Daoy (cell line): ENCODE measurements at regions not wholly inside any gene's neighbourhood (a gene's known extent, or its start where the extent isn't known, plus 50 kb on each side); places are given as distances from the start of the nearest gene placed in this dataset.
"Not testable (repeated sequence)": the region's sequence is repeated elsewhere in the genome, so short reads cannot be mapped to it uniquely, and the experiment has no call there.

Experiments used
- DNase-seq: peaks from one replicate; pipeline ENCODE4 v3.0.0-alpha.2; 2015; ENCODE audit warnings: low read depth

DNA sequence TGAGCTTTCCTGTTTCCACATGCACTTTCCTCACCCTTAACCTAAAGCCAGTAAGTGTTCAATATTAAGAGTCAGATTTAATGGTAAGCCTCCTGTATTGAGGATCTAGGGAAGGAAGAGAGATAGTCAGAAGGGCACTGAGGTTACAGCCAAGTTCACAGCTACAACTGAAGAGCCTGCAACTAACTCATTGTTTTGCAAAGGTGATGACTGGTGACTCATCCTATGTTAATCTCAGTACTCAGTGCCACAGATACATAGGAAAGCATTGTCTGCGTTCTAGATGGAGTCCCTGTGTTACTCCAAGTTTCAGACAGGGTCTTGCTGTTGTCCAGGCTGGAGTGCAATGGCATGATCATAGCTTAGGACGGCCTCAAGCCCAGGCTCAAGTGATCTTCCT, 157.0 kb upstream of the RBM19 start:
- DNase-seq = no peak

DNA sequence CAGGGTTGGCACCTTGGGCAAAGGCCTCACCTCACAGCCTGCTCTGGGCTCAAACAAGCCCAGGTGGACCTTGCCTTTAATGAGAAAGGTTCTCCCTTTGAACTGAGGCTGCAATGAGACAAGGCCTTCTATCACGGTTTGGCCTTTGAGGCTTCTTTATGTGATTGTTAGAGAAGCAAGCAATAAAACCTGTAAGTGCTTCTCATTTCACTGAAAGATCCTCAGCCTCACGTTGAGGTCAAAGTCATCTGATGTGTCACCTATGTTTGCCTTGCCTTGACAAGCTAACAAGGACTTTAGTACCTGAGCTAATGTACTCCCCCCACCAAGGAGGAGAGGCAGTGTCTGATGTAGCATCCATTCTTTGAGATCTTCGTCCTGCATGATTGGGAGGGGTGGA, 155.9 kb upstream of the RBM19 start:
- DNase-seq = no peak

DNA sequence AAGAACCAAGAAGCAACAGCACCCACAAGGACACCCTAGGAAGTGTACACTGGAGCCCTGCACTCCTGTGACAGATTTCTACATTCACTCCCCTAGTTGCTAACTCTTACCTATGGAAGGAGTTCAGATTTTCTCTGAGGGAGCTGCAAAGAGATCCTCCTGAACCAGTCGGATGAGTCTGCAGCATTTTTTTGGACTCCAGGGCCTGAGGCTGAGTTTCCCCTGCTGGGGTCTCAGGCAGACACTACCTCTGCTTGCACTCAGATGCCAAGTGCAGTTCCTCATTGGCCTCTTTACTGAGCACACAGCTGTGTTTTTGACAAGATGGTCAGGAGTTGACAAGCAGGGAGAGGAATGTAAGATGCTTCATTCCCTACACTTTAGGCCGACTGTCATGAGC, 153.2 kb upstream of the RBM19 start:
- no peak for DNase-seq

DNA sequence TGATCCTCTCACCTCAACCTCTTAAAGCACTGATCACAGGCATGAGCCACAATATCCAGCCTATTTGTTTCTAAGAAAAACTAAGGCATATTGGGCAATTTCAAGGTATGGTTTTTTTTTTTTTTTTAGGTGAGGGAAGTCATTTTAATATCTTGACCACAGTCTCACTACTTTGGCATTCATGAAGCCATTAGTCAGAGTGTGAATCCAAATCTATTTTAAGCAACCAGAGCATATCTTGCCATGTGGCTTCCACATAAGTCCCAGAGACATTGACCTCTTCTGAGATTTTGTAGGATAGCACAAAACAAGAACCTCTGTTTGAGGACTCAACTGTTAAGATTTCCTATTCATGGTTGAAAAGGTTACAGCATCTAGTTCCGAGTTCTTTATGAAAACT, 130.3 kb upstream of the RBM19 start:
- no peak for DNase-seq

DNA sequence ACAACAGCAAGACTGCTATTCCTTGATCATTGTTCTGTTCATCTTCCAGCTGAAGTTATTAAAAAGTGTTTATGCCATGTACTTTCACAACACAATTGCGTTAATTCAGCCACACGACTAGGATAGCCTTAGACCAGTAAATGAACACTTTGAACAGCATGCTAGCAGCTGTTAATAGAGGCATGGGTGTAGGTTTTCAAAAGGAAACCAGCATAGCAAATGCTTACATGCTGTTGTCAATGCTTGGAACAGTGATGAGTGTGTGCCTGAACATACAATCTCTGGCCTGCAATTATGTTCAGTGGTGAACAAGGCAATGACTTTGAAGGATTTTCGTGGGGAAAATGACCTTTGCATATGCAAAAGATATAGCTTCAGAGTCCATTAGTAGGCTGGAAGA, 127.4 kb upstream of the RBM19 start:
- DNase-seq = no peak

DNA sequence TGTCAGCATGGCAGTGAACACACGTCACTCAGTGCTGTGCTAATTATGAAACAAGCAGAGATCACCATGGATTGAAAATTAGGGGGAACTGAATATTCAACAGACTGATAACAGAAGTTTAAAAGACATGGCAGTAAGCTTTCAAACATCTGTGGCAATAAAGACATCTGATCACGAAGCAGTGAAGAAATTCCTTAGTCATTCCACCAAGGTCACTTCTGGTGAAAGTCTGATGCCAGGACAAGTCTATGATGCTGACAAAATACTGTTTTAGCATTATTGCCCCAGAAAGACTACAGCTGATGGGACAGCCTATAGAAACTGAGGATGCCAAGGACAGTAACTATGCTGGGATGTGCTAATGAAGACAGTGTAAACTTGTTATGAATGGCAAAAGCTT, 126.9 kb upstream of the RBM19 start:
- no peak for DNase-seq

DNA sequence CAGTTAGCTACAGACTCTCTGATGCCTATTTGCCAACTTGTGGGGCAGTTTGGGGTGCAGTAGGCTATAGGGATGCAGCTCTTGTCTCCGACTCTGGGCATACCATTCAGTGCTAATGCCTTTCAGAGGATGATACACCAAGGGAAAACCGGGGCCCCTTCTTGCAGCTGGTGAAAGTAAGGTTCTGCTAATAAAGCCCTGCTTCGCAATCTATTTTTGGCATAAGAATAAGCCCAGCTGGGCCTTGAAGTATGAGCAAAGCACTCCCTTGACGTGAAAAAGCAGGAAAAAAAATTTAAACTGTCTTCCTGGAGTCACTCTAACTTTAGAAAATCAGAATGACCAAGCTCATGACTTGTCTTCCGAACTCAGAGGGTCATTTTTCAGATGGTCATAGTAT, 124.1 kb upstream of the RBM19 start:
- no peak for DNase-seq

DNA sequence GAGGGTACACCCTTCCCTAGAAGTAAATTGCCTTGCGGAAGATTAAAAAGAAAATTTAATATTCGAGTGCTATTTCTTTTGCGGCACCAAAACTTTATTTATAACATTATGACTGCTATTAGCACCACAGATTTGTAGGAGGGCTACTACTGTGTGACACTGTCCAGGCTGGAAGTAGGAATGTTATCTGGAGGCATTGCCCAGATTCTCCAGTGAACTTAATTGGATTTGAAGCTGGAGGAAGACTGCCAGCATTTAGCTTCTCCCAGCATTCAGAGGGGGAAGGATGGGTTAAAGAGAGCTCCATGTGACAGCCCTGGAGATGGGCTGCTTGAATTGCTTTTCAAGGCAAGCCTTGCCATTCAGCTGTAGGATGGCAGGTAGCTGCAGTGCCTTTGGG, 107.0 kb upstream of the RBM19 start:
- DNase-seq = no peak

DNA sequence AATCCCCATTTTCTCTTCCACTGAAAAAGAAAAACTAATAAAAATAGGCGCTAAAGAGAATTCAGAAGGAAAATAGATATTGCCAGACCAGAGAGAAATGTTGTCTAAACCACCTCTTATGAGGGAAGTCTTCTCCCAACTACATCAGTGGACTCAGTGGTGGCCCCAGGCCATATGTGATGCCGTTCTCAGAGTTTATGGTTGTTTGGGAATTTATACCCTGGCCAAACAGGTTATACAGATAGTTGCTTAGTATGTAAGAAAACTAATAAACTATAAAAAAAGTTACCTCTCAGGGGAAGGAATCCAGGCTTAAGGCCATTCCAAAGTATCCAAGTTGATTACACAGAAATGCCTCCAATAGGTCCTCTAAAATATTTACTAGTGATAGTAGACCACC, 103.4 kb upstream of the RBM19 start:
- no peak for DNase-seq

DNA sequence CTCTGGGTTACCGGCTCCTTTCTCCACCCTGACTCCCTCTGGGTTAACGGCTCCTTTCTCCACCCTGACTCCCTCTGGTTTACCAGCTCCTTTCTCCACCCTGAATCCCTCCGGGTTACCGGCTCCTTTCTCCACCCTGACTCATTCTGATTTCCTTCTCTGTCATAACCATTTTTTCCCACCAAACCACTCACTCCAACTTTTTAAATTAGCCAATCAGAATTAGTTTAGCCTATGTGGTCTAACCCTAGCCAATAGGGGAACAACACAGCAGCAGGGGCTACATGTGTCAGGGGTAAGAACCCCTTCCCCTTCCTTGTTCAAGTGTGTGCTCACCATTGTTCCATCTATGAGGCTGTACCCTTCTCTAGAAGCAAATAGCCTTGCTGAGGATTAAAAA, 98.4 kb upstream of the RBM19 start:
- DNase-seq = peak; percentile 48

DNA sequence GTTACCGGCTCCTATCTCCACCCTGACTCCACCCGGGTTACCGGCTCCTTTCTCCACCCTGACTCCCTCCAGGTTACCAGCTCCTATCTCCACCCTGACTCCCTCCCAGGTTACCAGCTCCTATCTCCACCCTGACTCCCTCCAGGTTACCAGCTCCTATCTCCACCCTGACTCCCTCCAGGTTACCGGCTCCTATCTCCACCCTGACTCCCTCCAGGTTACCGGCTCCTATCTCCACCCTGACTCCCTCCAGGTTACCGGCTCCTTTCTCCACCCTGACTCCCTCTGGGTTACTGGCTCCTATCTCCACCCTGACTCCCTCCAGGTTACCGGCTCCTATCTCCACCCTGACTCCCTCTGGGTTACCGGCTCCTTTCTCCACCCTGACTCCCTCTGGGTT, 97.9 kb upstream of the RBM19 start:
- peak; percentile 31 for DNase-seq

DNA sequence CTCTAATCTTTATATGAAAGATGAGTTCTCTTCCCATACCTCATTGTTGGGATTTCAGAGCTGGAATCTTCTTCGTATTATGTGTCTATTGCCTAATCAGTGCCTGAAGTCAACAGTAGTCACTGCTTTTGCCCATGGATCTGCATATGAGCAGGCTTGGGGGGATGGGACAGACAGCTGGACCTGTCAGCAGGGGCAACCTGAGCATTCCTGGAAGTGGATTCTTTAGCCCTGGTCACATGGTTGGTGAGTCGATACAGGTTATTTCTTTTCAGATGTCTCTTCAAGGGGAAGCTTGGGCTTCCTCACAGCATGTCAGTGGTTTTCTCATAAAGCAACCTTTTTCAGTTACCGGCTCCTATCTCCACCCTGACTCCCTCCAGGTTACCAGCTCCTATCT, 97.3 kb upstream of the RBM19 start:
- DNase-seq = peak; percentile 12

DNA sequence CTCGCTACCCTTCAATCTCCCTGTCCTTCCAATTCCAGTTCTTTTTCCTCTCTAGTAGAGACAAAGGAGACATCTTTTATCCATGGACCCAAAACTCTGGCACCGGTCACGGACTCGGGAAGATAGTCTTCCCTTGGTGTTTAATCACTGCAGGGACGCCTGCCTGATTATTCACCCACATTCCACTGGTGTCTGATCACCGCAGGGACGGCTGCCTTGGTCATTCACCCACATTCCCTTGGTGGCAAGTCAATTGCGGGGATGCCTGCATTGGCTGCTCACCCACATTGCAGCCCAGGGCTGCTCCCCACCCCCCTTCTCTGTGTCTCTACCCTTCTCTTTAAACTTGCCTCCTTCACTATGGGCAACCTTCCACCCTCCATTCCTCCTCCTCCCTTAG, 90.2 kb upstream of the RBM19 start:
- peak; percentile 12 for DNase-seq

DNA sequence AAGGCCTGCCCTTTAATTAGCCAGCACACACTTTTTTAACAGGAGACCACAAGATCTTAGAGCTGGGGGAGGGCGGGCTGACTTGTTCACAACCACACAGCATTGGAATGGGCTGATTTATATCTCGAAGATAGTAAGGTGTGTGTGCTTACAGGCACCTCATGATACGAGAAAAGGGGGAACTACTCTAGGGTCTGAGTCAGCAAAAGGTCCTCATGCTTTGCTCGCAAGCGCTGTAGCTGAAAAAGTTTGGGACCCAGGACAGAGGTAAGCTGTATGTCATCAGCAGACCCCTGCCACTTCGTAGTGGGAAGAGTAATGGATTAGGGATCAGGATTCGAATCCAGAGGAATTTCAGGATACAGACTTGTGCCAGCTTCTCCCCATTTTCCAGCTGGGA, 88.9 kb upstream of the RBM19 start:
- no peak for DNase-seq

DNA sequence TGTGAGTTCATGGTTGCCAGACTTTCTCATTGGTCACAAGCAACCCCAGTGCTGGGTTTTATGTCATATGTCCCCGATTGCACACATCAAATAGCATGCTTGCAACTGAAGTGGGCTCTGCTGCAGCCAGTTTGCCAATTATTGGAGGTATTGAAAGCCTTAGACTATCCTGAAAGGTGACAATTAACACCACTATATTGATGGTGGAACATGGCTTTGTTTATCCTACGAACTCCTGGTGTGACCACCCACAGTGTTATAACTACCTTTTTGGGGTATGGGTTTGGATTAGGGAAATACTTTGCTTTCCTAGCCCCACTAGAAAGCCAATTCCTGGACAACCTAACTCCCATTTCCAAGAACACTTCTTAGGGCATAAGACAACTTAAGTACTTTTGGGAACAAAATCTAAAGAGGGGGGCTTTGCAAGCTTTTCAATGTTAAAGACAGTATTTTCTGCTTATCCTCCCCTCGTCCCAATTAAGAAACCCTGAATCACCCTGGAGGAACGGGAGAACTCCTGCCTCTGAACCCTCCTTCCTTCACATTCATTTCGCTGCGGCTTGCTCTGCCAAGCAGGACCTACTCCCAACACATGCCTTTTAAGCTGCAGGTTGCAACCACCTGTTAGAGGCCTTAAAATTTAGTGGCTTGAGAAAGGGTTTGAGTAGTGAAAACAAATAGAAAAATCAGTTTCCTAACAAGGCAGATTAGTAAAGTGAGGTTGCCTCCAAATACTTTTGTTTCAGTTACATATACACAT, 80.3 kb upstream of the RBM19 start:
- no peak for DNase-seq

DNA sequence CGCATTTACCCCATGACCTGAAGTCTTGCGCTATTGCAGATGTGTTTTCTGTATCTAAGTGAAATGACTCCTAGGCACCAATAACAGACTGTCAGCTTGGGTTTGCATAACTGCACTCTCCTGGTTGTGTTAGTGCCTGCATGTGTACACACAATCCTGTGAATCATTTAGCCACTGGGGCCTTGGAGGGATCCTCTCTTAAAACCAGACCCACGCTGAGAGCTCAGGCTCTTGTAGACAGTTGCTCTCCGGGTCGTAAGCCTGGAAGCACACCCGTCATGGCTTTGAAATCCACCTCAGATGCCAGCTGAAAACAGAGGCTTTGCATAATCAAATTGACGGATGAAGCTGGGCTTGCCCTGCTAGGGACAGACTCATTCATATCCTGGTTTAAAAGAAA, 79.2 kb upstream of the RBM19 start:
- DNase-seq = no peak

DNA sequence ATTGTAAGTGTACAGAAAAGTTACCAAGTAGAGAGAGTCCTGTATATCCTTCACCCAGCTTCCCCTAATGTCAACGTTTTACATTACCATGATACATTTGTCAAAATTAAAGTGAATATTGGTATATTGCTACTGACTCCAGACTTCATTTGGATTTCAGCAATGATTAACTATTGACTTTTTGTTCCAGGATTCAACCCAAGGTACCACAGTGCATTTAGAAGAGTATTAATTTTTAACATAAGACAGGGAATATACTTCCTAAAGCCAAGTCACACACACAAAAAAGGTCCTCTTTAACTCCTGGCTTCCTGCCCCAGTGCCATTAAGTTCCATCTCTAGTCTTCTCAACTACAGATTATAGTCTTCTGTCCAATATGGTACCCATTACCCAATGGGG, 75.5 kb upstream of the RBM19 start:
- DNase-seq = no peak

DNA sequence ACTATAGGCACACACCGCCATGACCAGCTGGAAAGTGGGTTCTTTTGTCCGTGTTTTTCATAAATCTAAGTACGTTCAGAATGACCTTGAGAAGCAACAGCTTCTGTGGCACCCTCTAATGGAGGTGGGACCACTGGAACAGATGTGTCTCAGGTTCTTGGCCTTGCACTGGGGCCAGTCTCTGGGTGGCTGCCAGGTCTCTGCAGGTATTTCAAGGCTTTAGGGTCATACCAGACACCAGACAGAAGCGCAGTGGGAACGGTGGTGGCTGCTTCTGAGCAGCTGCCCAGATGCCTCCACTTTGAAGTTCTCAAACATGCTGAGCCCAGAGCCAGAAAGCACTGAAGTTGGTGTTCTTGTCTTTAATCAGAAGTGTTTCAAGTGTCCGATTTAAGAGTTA, 75.0 kb upstream of the RBM19 start:
- no peak for DNase-seq

DNA sequence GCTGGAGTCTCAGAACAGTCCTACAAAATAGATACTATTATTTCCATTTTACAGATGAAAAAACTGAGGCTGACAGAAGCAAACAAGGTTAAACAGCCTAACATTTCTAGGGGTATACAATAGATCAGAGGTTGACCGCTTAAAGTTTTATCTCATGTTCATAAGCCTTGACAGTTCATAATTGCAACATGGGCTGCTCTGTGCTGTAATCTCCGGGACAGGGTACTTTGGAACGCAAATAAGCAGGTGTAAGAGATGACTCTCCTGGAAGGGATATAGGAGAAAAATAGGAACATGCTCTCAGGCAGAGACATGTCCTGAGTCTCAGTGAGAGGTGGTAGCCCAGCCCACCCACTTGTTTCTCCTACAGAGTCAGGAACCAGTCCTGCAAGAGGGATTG, 72.8 kb upstream of the RBM19 start:
- no peak for DNase-seq

DNA sequence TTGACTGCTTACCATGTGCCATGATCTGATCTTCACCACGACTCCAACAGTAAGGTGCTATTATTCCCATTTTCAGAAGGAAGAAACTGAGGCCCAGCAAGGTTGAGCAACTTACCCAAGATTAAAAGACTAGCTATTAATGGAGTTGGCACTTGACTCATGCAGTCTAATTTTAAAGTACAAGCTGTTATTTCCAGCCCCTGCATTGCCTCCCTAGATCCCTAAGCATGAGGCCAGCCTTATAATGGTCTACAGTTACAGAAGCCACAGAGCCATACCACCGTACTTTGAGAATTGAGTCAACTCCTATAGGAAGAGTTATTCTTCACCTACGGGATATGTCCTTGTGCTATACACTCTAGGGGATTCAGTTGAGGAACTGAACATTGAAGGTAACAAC, 66.7 kb upstream of the RBM19 start:
- no peak for DNase-seq

DNA sequence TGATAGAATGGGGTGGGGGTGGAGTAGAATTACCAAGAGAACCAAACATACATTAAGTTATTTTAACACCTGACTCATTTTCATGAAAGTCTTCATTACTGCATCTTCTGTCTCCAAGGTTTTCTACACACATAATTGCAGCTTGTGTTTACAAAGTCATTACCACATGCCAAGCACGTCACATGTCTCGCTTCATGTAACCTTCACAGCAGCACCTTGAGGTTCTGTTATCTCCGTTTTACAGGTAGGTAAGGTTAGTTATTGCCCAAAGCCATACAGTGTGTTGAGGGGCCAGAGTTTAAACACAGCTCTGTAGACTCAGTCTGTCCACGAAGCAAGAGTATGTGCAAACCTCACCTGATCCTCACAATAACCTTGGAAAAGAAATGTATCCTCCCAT, 64.3 kb upstream of the RBM19 start:
- no peak for DNase-seq

DNA sequence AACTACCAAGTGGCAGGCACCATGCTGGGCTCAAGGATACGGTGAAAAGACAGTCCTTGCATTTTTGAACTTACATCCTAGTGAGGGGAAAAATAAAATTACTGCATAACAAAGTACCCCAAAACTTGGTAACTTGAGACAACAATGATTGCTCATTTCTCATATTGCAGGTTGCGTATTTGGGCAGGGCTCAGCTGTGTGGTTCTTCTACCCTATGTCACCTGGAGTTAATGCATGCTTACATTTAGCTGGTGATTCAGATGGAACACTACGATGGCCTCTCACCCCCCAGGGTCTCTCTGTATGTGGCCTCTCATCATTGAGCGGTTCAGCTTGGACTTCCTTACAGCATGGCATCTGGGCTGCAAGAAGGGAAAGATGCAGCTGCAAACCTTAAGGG, 60.7 kb upstream of the RBM19 start:
- DNase-seq = no peak

DNA sequence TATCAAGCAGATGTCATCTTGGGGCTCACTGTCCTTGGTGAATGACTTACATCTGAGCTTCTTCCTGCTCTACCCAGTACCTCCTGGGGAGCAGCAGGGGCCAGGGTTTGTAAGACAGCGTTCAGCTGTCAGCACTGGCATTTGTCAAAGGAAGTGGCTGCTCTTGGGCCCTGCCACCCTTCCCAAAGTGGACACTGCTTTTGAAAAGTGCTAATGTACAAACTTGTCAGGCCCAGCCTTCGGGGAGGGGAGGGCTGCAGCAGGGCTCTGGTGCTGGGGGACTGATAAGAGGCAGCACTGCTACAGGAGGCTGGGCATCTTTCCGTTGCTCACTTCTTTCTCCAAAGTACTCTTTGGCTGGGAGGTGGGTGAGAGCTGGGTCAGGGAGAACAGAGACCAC, 59.8 kb upstream of the RBM19 start:
- no peak for DNase-seq

DNA sequence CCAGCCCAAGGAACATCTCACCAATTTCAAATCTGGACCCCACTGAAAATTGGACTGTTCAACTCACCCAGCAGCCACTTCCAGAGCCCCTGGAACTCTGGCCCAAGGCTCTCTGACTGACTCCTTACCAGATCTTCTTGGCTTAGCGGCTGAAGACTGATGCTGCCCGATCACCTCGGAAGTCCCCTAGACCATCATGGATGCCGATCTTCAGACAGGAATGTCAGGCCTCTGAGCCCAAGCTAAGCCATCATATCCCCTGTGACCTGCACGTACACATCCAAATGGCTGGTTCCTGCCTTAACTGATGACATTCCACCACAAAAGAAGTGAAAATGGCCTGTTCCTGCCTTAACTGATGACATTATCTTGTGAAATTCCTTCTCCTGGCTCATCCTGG, 56.0 kb upstream of the RBM19 start:
- not testable (repeated sequence) for DNase-seq

DNA sequence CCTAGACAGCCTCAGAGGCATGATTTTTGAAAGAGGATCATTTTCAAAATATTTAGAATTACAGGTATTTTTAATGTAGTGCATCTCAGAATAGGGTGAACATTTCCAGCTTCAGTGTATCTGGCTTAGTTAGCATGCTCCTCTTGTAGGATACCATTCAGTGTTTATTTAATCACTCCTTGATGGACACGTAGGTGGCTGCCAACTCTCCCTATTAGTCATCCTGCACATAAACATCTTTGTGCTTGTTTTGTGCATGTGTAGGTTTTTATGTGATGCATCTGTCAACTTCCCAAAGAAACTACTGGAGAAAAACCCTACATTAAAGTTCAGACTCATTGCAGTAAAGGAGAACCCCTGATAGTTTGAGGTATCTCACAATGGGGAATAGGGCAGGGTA, 52.5 kb upstream of the RBM19 start:
- no peak for DNase-seq
